Lung (tissue), 11 donors: ENCODE measurements at regions not wholly inside any gene's neighbourhood (a gene's known extent, or its start where the extent isn't known, plus 50 kb on each side); places are given as distances from the start of the nearest gene placed in this dataset.

Source experiments
- ATAC-seq: fragments of 200-7000 bp; cut with Tn5 transposase; one replicate; pipeline ENCODE4 v1.9.1; 2020; ENCODE audit warnings: moderate number of reproducible peaks; ENCODE audit not compliant: insufficient read depth, low FRiP score
- DNase-seq, 3 donors: peaks; one replicate each; pipeline ENCODE4 v3.0.0-alpha.2; 2013 to 2017
- H3K27ac ChIP-seq, 2 donors: one replicate each; pipeline ENCODE4 v1.5.1; 2013; ENCODE audit warnings: mild to moderate bottlenecking in 2 of 2, moderate library complexity in 2 of 2, control low read depth in 1 of 2, inconsistent platforms in 1 of 2, low read depth in 1 of 2, low read length in 1 of 2
- H3K27me3 ChIP-seq, 3 donors: one replicate each; pipeline ENCODE4 v1.5.1; 2013; ENCODE audit warnings: low read length in 2 of 3; ENCODE audit not compliant: control insufficient read depth in 3 of 3, insufficient read depth in 3 of 3
- H3K36me3 ChIP-seq, 4 donors: one replicate each; pipeline ENCODE4 v1.5.1; 2013; ENCODE audit warnings: low read length in 4 of 4, mild to moderate bottlenecking in 1 of 4, moderate library complexity in 1 of 4; ENCODE audit not compliant: control insufficient read depth in 4 of 4, insufficient read depth in 4 of 4
- H3K4me1 ChIP-seq, 5 donors: one replicate each; pipeline ENCODE4 v1.5.1; 2013; ENCODE audit warnings: low read length in 5 of 5, mild to moderate bottlenecking in 2 of 5, moderate library complexity in 1 of 5; ENCODE audit not compliant: control insufficient read depth in 5 of 5, insufficient read depth in 5 of 5
- H3K4me3 ChIP-seq: one replicate; pipeline ENCODE4 v1.5.1; 2013; ENCODE audit warnings: mild to moderate bottlenecking, control low read depth, moderate library complexity
- H3K9ac ChIP-seq, 2 donors: one replicate each; pipeline ENCODE4 v1.5.1; 2013; ENCODE audit warnings: low read length in 2 of 2, control low read depth in 1 of 2; ENCODE audit not compliant: insufficient read depth in 1 of 2
- H3K9me3 ChIP-seq, 4 donors: one replicate each; pipeline ENCODE4 v1.5.1; 2013; ENCODE audit warnings: low read length in 3 of 4, mild to moderate bottlenecking in 1 of 4, moderate library complexity in 1 of 4; ENCODE audit not compliant: control insufficient read depth in 4 of 4, insufficient read depth in 3 of 4
- WGBS, 2 donors: extraction: QIAGEN DNeasy Blood & Tissue Kit; methylation state at CpG; one replicate each; pipeline ENCODE4 v1.1.7; 2013; 5-methylcytosine and 5-hydroxymethylcytosine counted together
- TF ChIP-seq, protein P1 (sequence below): IDR thresholded peaks from 2 replicates; pipeline ENCODE4 v1.5.1; 2012; ENCODE audit warnings: mild to moderate bottlenecking; ENCODE audit errors: control extremely low read depth, extremely low read depth
- donor health status: control.
- donor health status: control.
- donor health status: Bipolar disorder and iron deficiency.
- donor health status: healthy.
- donor health status: DM: yes; HTN: yes; CAD: no.

DNA sequence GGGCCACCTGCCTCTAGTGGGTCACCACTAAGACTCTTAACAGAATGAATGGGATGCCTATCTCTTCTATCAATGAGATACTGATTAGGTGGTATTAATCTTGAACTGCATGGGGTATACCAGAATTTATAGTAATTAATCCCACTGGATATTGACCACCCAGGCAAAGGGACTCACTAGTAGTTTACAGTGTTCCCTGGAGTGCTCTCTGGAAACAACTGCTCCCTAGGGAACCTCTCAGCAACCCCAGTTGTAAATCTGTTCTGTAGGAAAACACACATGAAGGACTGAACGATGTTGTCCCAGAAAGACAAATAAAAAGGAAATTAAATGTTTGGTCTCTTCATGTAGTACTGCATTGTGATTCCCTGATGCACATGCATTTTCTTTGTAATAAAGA is 430.5 kb downstream of the HLX start:
- Histone ChIP-seq H3K9ac (no peak overlapping the region), H3K27me3 (no peaks in the 10 kb centered on the region), H3K9me3 (peaks cover 0 to 4% (median 0%) of the 10 kb centered on the region in 4 donors), H3K36me3 (no peaks in the 10 kb centered on the region), H3K4me1 (peaks cover 0 to 21% (median 2%) of the 10 kb centered on the region in 5 donors), H3K4me3 (no peak overlapping the region), H3K27ac (no peak overlapping the region)
- 55 to 79% methylated on average over 1 of the region's 1 CpG for WGBS, 2 donors
- TF ChIP-seq, protein P1, sequence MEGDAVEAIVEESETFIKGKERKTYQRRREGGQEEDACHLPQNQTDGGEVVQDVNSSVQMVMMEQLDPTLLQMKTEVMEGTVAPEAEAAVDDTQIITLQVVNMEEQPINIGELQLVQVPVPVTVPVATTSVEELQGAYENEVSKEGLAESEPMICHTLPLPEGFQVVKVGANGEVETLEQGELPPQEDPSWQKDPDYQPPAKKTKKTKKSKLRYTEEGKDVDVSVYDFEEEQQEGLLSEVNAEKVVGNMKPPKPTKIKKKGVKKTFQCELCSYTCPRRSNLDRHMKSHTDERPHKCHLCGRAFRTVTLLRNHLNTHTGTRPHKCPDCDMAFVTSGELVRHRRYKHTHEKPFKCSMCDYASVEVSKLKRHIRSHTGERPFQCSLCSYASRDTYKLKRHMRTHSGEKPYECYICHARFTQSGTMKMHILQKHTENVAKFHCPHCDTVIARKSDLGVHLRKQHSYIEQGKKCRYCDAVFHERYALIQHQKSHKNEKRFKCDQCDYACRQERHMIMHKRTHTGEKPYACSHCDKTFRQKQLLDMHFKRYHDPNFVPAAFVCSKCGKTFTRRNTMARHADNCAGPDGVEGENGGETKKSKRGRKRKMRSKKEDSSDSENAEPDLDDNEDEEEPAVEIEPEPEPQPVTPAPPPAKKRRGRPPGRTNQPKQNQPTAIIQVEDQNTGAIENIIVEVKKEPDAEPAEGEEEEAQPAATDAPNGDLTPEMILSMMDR: no peak
- no peak for ATAC-seq
- no peak for DNase-seq

DNA sequence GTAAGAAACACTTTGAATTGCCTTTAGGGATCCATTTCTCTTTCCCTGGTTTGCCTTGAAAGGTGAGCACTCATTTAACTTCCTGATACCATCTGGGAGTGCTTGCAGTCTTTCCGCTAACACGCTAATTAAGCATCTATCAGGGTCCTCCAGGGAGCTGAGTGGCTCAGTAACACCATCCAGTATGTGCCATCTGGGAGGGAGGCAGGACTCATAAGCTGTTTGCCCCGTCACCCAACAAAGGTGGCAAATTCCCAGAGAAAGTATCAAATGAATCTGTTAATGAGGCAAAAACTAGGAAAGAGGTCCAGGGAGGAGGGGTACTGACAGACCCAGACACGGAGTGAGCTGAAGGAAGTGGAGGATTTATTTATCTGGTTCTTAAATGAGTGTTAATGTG is 430.9 kb downstream of the HLX start:
- Histone ChIP-seq H3K27me3 (no peaks in the 10 kb centered on the region), H3K27ac (no peak overlapping the region), H3K36me3 (no peaks in the 10 kb centered on the region), H3K9me3 (peaks cover 0 to 4% (median 0%) of the 10 kb centered on the region in 4 donors), H3K4me1 (peaks cover 0 to 19% (median 2%) of the 10 kb centered on the region in 5 donors), H3K4me3 (no peak overlapping the region), H3K9ac (no peak overlapping the region)
- ATAC-seq: no peak
- peak in 1 of 3 donors; percentile 31 for DNase-seq
- TF ChIP-seq, protein P1: no peak
- WGBS, 2 donors: 65 to 79% methylated on average over 4 of the region's 4 CpGs

GRCh38 chr1:221315330-221315729 is 426.6 kb downstream of the DUSP10 start:
- TF ChIP-seq, protein P1: no peak
- no peaks in the 10 kb centered on the region for H3K27me3 ChIP-seq
- H3K4me1 ChIP-seq: peaks cover 0 to 12% (median under 1%) of the 10 kb centered on the region in 5 donors
- ATAC-seq (no peak), DNase-seq (peak in 2 of 3 donors; percentile 35 to 55)
- WGBS, 2 donors: 50 to 72% methylated on average over 3 of the region's 3 CpGs
- no peaks in the 10 kb centered on the region for H3K9me3 ChIP-seq
- H3K4me3 ChIP-seq: no peak overlapping the region
- H3K27ac ChIP-seq: no peak overlapping the region
- H3K36me3 ChIP-seq: no peaks in the 10 kb centered on the region
- H3K9ac ChIP-seq: no peak overlapping the region

DNA sequence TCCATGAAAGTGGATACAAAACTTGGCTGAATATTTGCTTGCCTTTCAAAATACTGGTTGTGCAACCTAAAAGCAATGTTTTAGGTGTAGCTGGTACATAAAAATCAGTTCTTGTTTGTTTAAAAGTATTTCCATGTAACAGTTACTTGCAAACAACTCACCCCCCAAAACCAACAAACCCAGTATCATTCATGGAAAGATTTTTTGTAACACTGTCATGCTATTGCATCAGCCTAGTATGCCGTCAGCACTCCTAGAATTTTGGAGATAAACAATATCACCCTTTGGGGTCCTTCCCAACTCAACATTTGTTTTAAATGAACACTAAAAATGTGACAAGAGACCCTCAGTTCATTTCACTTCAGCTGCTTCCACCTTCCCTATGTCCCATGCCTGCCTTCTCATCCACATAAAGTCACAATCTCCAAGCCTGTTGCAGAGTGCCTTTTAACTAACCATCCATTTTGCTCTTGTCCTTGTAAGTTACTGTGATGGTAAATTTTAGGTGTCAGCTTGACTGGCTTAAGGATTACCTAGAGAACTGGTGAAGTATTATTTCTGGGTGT is 425.3 kb downstream of the DUSP10 start:
- TF ChIP-seq, protein P1: no peak
- Histone ChIP-seq H3K36me3 (no peaks in the 10 kb centered on the region), H3K27ac (no peak overlapping the region), H3K27me3 (no peaks in the 10 kb centered on the region), H3K4me1 (peaks cover 0 to 10% (median 0%) of the 10 kb centered on the region in 5 donors), H3K9me3 (no peaks in the 10 kb centered on the region), H3K9ac (no peak overlapping the region), H3K4me3 (no peak overlapping the region)
- 76 to 81% methylated on average over 1 of the region's 1 CpG for WGBS, 2 donors
- no peak for ATAC-seq
- peak in 2 of 3 donors; percentile 26 to 47 for DNase-seq
